SH-SY5Y (cell line): ENCODE measurements at regions not wholly inside any gene's neighbourhood (a gene's known extent, or its start where the extent isn't known, plus 50 kb on each side); places are given as distances from the start of the nearest gene placed in this dataset.

Source experiments
- GATA2 ChIP-seq: IDR thresholded peaks from 2 replicates; pipeline ENCODE4 v1.6.1; 2011; ENCODE audit warnings: mild to moderate bottlenecking, low read depth, low read length
- GATA3 ChIP-seq: IDR thresholded peaks from 2 replicates; pipeline ENCODE4 v1.6.1; 2011; ENCODE audit warnings: low read depth, mild to moderate bottlenecking, low read length, moderate library complexity

GRCh38 chr1:94591823-94592570, 50.4 kb upstream of the F3 start:
- TF ChIP-seq GATA3, result no peak
- TF ChIP-seq GATA2, result no peak
